ENCODE measurements at regions not wholly inside any gene's neighbourhood (a gene's known extent, or its start where the extent isn't known, plus 50 kb on each side); places are given as distances from the start of the nearest gene placed in this dataset.

DNA sequence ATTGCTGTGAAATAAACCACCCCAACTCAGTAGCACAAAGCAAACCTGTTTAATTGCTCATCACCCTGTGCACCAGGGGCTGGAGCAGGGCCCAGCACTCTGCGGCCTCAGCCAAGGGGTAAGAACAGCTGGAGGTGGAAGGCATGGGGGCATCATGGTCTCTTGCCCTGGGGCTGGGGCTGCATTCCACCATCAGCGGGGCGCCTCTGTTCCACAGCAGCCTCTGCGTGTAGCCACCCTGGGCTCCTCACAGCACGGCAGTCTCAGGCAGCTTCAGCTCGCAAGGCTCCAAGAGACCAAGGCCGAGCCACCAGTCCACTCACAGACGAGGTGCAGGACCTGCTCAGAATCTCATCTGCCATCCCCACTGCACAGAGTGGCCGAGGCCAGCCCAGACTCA lies 630.7 kb downstream of the TBC1D22A start:
- TF ChIP-seq, protein P1, sequence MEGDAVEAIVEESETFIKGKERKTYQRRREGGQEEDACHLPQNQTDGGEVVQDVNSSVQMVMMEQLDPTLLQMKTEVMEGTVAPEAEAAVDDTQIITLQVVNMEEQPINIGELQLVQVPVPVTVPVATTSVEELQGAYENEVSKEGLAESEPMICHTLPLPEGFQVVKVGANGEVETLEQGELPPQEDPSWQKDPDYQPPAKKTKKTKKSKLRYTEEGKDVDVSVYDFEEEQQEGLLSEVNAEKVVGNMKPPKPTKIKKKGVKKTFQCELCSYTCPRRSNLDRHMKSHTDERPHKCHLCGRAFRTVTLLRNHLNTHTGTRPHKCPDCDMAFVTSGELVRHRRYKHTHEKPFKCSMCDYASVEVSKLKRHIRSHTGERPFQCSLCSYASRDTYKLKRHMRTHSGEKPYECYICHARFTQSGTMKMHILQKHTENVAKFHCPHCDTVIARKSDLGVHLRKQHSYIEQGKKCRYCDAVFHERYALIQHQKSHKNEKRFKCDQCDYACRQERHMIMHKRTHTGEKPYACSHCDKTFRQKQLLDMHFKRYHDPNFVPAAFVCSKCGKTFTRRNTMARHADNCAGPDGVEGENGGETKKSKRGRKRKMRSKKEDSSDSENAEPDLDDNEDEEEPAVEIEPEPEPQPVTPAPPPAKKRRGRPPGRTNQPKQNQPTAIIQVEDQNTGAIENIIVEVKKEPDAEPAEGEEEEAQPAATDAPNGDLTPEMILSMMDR (IDR thresholded peaks at IDR 0.05): no peak
- TF ChIP-seq POLR2A (IDR thresholded peaks at IDR 0.05): no peak
